ENCODE measurements at regions not wholly inside any gene's neighbourhood (a gene's known extent, or its start where the extent isn't known, plus 50 kb on each side); places are given as distances from the start of the nearest gene placed in this dataset.

DNA sequence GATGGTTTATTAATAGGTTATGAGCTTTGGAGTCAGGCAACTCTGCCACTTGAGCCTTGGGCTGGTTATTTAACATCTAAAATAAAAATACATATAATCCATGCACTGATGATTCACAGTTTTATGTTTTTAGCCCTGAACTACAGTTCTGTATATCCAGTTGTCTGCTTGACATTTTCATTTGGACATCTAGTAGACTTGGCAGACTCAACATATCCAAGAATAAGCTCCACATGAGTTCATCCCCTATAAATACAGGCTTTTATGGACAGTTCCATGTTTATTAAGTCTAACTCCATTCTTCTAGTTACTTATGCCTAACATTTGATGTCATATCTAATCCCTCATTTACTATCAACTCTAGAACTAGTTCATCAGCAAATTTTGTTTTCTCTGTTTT lies 174.2 kb downstream of the KIF2B start:
- H2AK5ac ChIP-seq (ENCODE audit: low read depth, low read length): no peak overlapping the region
- H3K18ac ChIP-seq (ENCODE audit: extremely low read depth, low read length): no peak overlapping the region
- H3K23ac ChIP-seq (ENCODE audit: insufficient read length): no peak overlapping the region
- H3K14ac ChIP-seq (ENCODE audit: insufficient read length): no peak overlapping the region
- no peak overlapping the region for H2AFZ ChIP-seq (ENCODE audit: low read length)
- H4K20me1 ChIP-seq (replicated peaks in 1 of 2; ENCODE audit: control insufficient read depth in 1 of 2, insufficient read depth in 2 of 2, low read length in 2 of 2): no peaks in the 10 kb centered on the region
- no peak overlapping the region for H3K27ac ChIP-seq (ENCODE audit: low read depth, low read length)
- no peaks in the 10 kb centered on the region for H3K27me3 ChIP-seq (replicated peaks in 1 of 4; ENCODE audit: control insufficient read depth in 3 of 4, extremely low read depth in 1 of 4, insufficient read depth in 3 of 4, low read length in 3 of 4)
- no peak overlapping the region for H3K4me2 ChIP-seq (ENCODE audit: insufficient read depth in 1 of 2, low read depth in 2 of 2, low read length in 2 of 2)
- no peak overlapping the region for H2BK120ac ChIP-seq (replicated peaks; ENCODE audit: low read depth, low read length)
- no peak overlapping the region for H2BK12ac ChIP-seq (ENCODE audit: low read depth, low read length)
- H2BK20ac ChIP-seq (ENCODE audit: low read length): no peak overlapping the region
- H4K5ac ChIP-seq (ENCODE audit: insufficient read length, low read depth, low read length): no peak overlapping the region
- TF ChIP-seq TCF12 (IDR thresholded peaks at IDR 0.05; ENCODE audit: low read depth, low read length): no peak
- ChIA-PET POLR2A (ENCODE audit: partially characterized antibody) (no interaction called here), CTCF (ENCODE audit: partially characterized antibody) (interaction anchor here (1.0 to 1.5 kb wide), 2 partner anchors 10 to 47 kb away, joined by 3 to 4 read pairs; no protein-coding TSS in a partner anchor)
- no peak overlapping the region for H3K56ac ChIP-seq (replicated peaks; ENCODE audit: insufficient read length, low read depth, low read length)
- H2BK15ac ChIP-seq (ENCODE audit: low read length): no peak overlapping the region
- no peak overlapping the region for H3K4ac ChIP-seq (replicated peaks; ENCODE audit: insufficient read length, low read depth, low read length)
- H3K9me3 ChIP-seq (ENCODE audit: insufficient read depth in 2 of 2, low read depth in 1 of 2, low read length in 1 of 2): no peaks in the 10 kb centered on the region
- DNase-seq (ENCODE audit: low read depth in 1 of 2, low spot score in 2 of 2) (no peak), FAIRE-seq (no peak)
- H3K4me3 ChIP-seq (ENCODE audit: extremely low read depth in 1 of 4, insufficient read depth in 2 of 4, low read depth in 3 of 4, low read length in 4 of 4): no peak overlapping the region
- H3K9ac ChIP-seq (replicated peaks in 1 of 4; ENCODE audit: extremely low read depth in 1 of 4, low read depth in 3 of 4, low read length in 3 of 4): no peak overlapping the region
- H4K91ac ChIP-seq (replicated peaks; ENCODE audit: insufficient read length, low read length): no peak overlapping the region
- no peaks in the 10 kb centered on the region for H3K79me1 ChIP-seq (ENCODE audit: low read depth, low read length)
- no peak overlapping the region for H4K8ac ChIP-seq (ENCODE audit: extremely low read depth, insufficient read depth, low read length)
- no peak overlapping the region for H2BK5ac ChIP-seq (ENCODE audit: low read depth, low read length)
- H3K79me2 ChIP-seq (ENCODE audit: control insufficient read depth in 1 of 2, insufficient read depth in 2 of 2, low read length in 2 of 2): no peaks in the 10 kb centered on the region
- H3K4me1 ChIP-seq (replicated peaks in 1 of 4; ENCODE audit: control insufficient read depth in 3 of 4, insufficient read depth in 4 of 4, low read length in 3 of 4): no peaks in the 10 kb centered on the region
- H3K23me2 ChIP-seq (ENCODE audit: low read depth, low read length): no peaks in the 10 kb centered on the region
- H3K36me3 ChIP-seq (ENCODE audit: control insufficient read depth in 2 of 4, insufficient read depth in 4 of 4, low read length in 3 of 4): no peaks in the 10 kb centered on the region
